Activated CD8-positive, alpha-beta memory T cell treated with anti-CD3 and anti-CD28 coated beads, Interleukin-2, amount 50 U/mL, for 48 hours (primary cell): ENCODE measurements at regions not wholly inside any gene's neighbourhood (a gene's known extent, or its start where the extent isn't known, plus 50 kb on each side); places are given as distances from the start of the nearest gene placed in this dataset.

Source experiments
- DNase-seq: peaks from one replicate; pipeline ENCODE4 v3.0.0-alpha.2; 2020

- DNase-seq = peak; percentile 51
These were observed 118.9 kb downstream of the TOMM20 start for GRCh38 chr1:235009561-235010306.

- DNase-seq = peak; percentile 15
These were observed 119.6 kb downstream of the TOMM20 start for GRCh38 chr1:235009074-235009473.

- DNase-seq = no peak
These were observed 120.4 kb downstream of the TOMM20 start for GRCh38 chr1:235008239-235008638.

- DNase-seq = no peak
These were observed 121.8 kb downstream of the TOMM20 start for GRCh38 chr1:235006816-235007215.

GRCh38 chr1:235006132-235006721, 122.4 kb downstream of the TOMM20 start:
- no peak for DNase-seq

- DNase-seq = no peak
These were observed 123.7 kb downstream of the TOMM20 start for GRCh38 chr1:235004840-235005391.

GRCh38 chr1:235004276-235004675, 124.4 kb downstream of the TOMM20 start:
- DNase-seq = no peak

DNA sequence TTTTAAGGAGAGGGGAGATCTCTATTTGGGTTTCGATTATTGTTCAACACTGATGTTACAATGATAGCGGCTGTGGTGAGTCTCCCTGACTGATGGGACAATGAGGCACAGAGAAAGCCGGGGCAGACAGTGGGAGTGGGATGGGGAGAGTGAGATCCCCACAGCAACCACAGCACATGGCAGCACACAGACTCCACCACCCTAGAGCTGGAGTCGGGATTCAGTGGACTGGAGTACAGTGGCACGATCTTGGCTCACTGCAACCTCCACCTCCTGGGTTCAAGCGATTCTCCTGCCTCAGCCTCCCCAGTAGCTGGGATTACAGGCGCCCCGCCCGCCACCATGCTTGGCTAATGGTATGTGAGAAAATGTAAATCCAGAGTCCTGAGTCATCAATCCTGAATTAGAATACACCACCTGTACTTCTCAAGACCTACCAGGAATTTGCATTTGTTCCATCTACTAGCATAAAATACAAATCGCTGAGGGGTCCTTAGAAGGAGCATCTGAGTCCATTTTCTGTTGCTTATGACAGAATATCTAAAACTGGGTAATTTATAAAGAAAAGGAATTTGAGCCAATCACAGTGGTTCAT, 125.8 kb downstream of the TOMM20 start:
- no peak for DNase-seq

DNA sequence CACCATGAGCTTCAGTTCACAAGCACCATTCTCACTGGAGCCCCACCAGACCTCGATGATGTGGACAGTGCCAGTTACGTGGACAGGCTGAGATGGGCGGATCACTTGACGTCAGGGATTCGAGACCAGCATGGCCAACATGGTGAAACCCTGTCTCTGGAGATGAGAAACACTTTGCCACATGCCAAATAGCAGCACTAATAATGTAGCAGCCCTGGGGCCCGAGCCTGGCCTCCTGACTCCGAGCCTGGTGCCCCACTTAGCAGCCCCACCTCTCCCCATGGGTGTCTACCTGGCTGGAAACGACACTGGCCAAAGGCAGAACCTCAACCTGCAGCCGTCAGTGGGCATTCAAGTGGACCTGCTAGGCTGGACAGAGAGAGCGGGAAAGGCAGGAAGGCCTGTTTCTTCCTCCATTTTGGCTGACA, 129.1 kb downstream of the TOMM20 start:
- DNase-seq = no peak

DNA sequence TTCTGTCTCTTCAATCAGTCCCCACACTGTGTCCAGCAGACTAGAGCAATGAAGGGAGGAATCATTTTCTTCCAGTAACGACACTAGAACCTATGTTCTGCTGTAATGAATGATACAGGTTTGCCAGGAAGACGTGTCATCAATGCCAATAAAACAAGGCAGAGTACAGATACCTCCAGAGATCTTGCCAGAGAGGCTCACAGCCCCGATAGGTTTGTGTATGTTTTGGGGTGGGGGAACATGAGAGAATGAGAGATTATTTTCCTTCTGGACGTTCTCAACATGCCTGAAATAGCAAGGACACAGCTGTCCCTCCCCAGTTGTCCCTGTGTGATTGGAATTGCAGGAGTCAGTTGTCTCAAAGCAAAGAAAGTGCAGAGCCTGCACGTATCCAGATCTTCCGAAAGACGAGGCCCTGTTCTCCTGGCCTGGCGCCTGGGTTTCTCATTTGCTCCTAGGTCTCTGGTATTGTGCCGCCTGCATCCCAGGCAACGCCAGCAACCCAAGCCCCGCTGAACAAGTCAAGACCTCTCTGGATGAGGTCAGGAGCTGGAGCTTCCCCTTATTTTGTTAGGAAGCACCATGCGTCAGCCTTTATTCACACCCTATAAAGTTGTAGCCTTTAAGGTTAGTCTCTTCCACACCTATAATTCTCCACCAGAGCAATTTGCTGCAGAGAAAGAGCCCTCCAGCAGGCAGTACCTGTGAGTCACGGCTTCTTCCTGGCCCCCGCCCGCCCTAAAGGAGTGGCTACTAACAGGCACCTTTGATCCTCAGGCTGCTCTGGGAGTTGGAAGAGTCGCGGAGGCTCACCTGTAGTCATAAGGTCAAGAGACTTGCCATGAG, 130.5 kb downstream of the TOMM20 start:
- no peak for DNase-seq

GRCh38 chr1:234997201-234997895, 131.3 kb downstream of the TOMM20 start:
- DNase-seq = no peak

DNA sequence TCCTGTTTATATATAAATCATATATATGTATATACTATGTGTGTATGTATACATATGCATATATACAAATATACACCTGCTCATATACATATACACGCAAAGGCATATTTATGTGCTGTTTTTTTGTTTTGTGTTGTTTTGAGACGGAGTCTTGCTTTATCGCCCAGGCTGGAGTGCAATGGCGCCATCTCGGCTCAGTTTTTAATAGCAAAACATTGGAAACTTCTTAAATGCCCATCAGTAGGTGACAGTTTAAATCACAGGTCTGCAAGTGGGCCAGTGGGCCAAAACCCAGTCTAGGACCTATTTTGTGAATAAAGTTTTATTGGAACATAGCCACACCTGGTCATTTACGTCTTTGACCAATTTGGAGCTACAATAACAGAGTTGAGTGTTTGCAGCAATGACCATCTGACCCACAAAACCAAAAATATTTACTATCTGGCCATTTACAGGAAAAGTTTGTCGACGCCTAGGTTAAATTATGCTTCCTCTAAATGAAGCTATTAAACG, 132.3 kb downstream of the TOMM20 start:
- DNase-seq = no peak

DNA sequence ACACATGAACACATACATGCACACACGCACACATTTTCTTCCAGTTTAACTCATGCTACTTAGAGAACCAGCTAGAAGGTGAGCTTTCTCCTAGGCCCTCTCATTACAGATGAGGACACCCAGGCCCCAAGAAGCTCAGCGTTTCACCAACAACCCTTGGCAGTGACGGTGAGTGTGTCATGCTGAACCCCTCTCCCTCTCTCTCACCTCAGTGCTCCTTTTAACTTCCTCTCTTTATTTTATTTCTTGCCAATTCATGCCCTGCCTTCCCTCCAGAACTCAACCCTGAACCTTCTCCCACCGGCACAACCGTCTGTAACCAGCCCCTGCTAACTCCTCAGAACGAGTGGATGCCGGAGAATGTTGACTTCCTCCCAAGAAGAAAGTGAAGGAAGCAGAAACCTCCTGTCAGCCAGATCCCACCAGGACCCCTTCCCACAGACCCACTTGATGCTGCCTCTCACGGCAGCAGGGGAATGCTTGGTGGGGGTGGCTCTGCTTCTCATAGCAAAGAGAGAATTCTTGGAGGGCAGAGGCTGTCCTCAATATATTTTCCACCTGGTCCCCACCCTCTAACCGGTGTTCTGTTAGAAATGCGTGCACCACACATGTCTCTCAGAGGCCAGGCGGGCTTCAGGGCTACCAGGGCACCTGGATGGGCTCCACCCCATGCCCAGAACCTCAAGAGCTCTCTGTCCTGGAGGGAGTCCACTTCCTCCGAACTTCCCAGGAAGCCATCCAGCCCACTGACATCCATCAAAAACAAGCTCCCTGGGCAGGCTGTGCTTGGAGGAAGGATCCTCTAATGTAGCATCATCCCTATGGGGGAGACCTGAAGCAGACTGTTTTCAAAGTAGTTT, 134.0 kb downstream of the TOMM20 start:
- DNase-seq = no peak

- DNase-seq = no peak
These were observed 136.6 kb downstream of the TOMM20 start for GRCh38 chr1:234992065-234992464.

DNA sequence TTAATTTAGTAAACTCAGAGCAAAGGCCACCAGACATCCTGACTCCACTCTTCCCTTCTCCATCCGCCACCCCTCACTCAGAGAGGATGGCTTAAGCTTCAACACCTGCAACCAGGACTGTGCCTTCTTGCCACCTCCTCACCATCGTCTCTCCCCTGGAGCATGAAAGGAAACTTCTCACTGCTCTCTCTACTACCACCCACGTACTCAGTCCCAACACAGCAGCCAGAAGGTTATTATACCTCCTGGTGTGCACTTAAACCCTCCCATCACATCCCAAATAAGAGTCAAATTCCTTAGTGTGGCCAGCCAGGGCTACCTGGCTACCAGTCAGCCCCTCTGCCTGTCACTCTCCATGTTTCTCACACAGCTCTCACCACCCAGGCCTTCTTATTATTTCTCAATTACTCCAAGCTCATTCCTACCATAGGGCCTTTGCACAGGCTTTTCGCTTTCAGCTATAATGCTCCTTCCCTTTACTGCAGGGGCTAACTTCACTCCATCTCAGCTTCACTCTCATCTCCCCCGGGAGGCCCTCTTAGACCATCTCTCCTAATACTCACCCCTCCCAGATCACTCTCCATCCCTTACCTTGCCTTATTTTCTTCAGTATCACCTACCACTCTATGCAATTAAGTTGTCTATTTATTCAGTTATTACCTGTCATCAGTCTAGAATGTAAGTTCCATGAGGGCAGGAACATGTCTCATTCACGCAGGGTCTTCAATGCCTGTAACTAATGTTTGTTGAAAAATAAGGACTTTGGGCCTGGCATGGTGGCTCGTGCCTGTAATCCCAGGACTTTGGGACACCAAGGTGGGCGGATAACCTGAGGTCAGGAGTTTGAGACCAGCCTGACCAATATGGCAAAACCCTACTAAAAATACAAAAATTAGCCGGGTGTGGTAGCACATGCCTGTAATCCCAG, 137.5 kb downstream of the TOMM20 start:
- no peak for DNase-seq

DNA sequence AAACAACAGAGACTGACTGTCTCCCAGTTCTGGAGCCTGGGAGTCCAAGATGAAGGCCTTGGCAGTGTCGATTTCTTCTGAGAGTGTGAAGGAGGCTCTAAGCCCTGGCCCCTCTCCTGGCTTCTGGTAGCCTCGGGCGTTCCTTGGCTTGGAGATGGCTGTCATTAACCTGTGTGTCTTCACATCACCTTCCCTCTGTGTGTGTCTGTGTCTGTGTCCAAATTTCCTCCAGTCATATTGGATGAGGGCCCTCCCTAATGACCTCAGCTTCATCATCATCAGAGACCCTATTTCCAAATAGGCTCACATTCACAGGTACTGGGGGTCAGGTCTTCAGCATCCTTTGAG, 138.3 kb downstream of the TOMM20 start:
- DNase-seq = no peak

DNA sequence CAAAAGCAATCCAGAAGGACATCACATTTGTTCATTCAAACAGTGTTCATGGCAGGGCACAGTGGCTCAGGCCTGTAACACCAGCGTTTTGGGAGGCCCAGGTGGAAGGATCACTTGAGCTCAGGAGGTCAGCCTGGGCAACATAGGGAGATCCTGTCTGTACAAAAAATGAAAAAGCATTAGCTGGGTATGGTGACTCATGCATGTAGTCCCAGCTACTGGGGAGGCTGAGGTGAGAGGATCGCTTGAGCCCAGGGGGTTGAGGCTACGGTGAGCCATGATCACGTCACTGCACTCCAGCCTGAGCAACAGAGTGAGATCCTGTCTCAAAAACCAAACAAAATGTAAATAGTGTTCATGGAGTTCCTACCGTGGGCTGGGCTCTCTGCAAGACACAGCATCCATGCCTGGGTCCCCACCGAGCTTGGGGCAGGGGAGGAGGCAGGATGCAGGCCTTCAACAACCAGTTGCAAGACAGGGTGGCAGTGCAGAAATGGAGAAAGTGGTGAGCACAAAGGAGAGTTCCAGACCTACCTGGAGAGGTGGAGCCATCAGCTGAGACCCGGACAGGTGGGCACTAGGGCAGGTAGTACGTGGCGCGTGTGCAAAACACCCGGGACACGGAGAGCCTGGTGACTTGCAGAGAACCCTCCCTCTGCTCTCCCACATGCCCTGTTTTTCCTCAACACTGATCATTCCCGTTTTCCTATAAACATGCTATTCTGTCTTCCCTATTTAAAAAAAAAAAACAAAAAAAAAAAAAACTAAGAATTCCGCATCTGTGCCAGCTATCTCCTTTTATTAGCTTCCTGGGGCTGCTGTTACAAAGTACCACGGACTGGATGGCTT, 138.9 kb downstream of the TOMM20 start:
- no peak for DNase-seq

DNA sequence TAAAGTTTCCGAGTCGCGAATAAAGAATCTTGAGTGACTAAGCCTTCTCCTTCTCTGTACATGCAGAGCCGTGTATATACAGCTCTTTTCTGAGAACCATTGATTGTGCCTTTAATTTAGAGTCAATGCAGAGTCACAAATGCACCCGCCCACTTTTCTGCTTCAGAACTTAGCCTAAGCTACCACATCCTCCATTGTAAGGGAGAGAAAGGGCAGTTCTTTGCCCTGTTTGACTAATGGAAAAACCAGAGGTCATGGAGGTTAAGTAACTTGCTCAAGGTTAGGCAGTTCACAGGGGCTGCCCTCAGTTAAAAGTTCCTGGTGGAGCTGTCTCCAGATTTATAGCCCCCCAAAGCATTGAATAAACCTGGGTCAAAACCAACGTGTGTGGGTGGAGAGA, 139.6 kb downstream of the TOMM20 start:
- no peak for DNase-seq

DNA sequence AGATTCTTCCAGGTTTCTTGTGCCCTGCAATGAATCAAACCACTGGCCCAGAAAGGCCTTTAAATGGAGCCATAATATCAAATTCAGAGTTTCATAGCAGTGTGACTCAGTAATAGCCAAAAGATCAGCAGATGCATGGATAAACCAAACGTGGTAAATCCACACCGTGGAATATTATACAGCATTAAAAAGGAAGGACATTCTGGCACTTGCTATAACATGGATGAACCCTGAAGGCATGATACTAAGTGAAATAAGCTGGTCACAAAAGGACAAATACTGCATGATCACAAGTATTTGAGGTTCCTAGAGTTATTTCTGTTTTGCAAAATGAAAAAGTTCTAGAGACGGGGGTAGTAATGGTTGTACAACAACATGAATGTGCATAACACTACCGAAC, 140.1 kb downstream of the TOMM20 start:
- no peak for DNase-seq
